Stimulated activated CD8-positive, alpha-beta memory T cell treated with anti-CD3 and anti-CD28 coated beads, Interleukin-12 subunit alpha, Interleukin-12 subunit beta, amount 100 ng/mL, for 24 hours (primary cell): ENCODE measurements at regions not wholly inside any gene's neighbourhood (a gene's known extent, or its start where the extent isn't known, plus 50 kb on each side); places are given as distances from the start of the nearest gene placed in this dataset.
A peak's percentile ranks its signal among the peaks of the same experiment; 100 is the strongest.

ENCODE experiments used
- DNase-seq: peaks from one replicate; pipeline ENCODE4 v3.0.0-alpha.2; 2020; ENCODE audit errors: extremely low read depth

GRCh38 chr10:31709476-31709875 lies 219.2 kb downstream of the ARHGAP12 start:
- DNase-seq = no peak

GRCh38 chr10:31709028-31709427 lies 219.6 kb downstream of the ARHGAP12 start:
- no peak for DNase-seq

GRCh38 chr10:31708474-31708873 lies 220.2 kb downstream of the ARHGAP12 start:
- DNase-seq = no peak

GRCh38 chr10:31708046-31708445 lies 220.6 kb downstream of the ARHGAP12 start:
- no peak for DNase-seq

GRCh38 chr10:31707093-31708039 lies 221.3 kb downstream of the ARHGAP12 start:
- DNase-seq = peak; percentile 8

- DNase-seq = no peak
These were observed 222.1 kb downstream of the ARHGAP12 start for GRCh38 chr10:31706464-31707092.

- DNase-seq = no peak
These were observed 223.5 kb downstream of the ARHGAP12 start for GRCh38 chr10:31705136-31705535.

- no peak for DNase-seq
These were observed 224.4 kb downstream of the ARHGAP12 start for GRCh38 chr10:31704195-31704594.

GRCh38 chr10:31702954-31703353 lies 225.7 kb downstream of the ARHGAP12 start:
- no peak for DNase-seq

- no peak for DNase-seq
These were observed 226.6 kb downstream of the ARHGAP12 start for GRCh38 chr10:31702005-31702404.

GRCh38 chr10:31701546-31701945 lies 227.1 kb downstream of the ARHGAP12 start:
- no peak for DNase-seq

- no peak for DNase-seq
These were observed 228.4 kb downstream of the ARHGAP12 start for GRCh38 chr10:31700181-31700611.

GRCh38 chr10:31698181-31698830 lies 230.3 kb downstream of the ARHGAP12 start:
- no peak for DNase-seq

- no peak for DNase-seq
These were observed 231.1 kb downstream of the ARHGAP12 start for GRCh38 chr10:31697271-31698180.

GRCh38 chr10:31694929-31695837 lies 233.4 kb downstream of the ARHGAP12 start:
- no peak for DNase-seq

- no peak for DNase-seq
These were observed 234.4 kb downstream of the ARHGAP12 start for GRCh38 chr10:31694126-31694685.

- no peak for DNase-seq
These were observed 235.1 kb downstream of the ARHGAP12 start for GRCh38 chr10:31693491-31693890.

GRCh38 chr10:31689233-31689632 lies 239.4 kb downstream of the ARHGAP12 start:
- DNase-seq = no peak

GRCh38 chr10:31687663-31688482 lies 240.8 kb downstream of the ARHGAP12 start:
- no peak for DNase-seq
